DND-41 (cell line): ENCODE measurements at regions not wholly inside any gene's neighbourhood (a gene's known extent, or its start where the extent isn't known, plus 50 kb on each side); places are given as distances from the start of the nearest gene placed in this dataset.

ENCODE experiments used
- EZH2 ChIP-seq: IDR thresholded peaks from 3 replicates; pipeline ENCODE4 v1.6.1; 2012; ENCODE audit warnings: borderline replicate concordance, low read depth, mild to moderate bottlenecking, moderate library complexity, low read length, inconsistent platforms; ENCODE audit not compliant: severe bottlenecking
- TF ChIP-seq, protein P1 (sequence below): IDR thresholded peaks from 2 replicates; pipeline ENCODE4 v1.5.1; 2012; ENCODE audit warnings: borderline replicate concordance, low read length, moderate library complexity, mild to moderate bottlenecking; ENCODE audit not compliant: poor library complexity, severe bottlenecking; ENCODE audit errors: extremely low read depth

- TF ChIP-seq, protein P1, sequence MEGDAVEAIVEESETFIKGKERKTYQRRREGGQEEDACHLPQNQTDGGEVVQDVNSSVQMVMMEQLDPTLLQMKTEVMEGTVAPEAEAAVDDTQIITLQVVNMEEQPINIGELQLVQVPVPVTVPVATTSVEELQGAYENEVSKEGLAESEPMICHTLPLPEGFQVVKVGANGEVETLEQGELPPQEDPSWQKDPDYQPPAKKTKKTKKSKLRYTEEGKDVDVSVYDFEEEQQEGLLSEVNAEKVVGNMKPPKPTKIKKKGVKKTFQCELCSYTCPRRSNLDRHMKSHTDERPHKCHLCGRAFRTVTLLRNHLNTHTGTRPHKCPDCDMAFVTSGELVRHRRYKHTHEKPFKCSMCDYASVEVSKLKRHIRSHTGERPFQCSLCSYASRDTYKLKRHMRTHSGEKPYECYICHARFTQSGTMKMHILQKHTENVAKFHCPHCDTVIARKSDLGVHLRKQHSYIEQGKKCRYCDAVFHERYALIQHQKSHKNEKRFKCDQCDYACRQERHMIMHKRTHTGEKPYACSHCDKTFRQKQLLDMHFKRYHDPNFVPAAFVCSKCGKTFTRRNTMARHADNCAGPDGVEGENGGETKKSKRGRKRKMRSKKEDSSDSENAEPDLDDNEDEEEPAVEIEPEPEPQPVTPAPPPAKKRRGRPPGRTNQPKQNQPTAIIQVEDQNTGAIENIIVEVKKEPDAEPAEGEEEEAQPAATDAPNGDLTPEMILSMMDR = no peak
- no peak for TF ChIP-seq EZH2
Observed at GRCh38 chr1:14460173-14460572, 138.3 kb upstream of the KAZN start.
